ENCODE measurements at regions not wholly inside any gene's neighbourhood (a gene's known extent, or its start where the extent isn't known, plus 50 kb on each side); places are given as distances from the start of the nearest gene placed in this dataset.
"Not testable (repeated sequence)": the region's sequence is repeated elsewhere in the genome, so short reads cannot be mapped to it uniquely, and the experiment has no call there.

- no peak for DNase-seq
These were observed 52.1 kb downstream of the CARTPT start for GRCh38 chr5:71771191-71771590.

GRCh38 chr5:71778678-71779276 lies 59.7 kb downstream of the CARTPT start:
- DNase-seq: no peak

- no peak for DNase-seq
These were observed 61.5 kb downstream of the CARTPT start for GRCh38 chr5:71780597-71780996.

- no peak for DNase-seq
These were observed 63.3 kb downstream of the CARTPT start for GRCh38 chr5:71782393-71782770.

- peak; percentile 74 for DNase-seq
These were observed 64.0 kb downstream of the CARTPT start for GRCh38 chr5:71782771-71783770.

- no peak for DNase-seq
These were observed 64.8 kb downstream of the CARTPT start for GRCh38 chr5:71783891-71784290.

GRCh38 chr5:71786337-71787055 lies 67.4 kb downstream of the CARTPT start:
- no peak for DNase-seq

GRCh38 chr5:71788794-71789193 lies 69.7 kb downstream of the CARTPT start:
- DNase-seq: no peak

- no peak for DNase-seq
These were observed 70.7 kb downstream of the CARTPT start for GRCh38 chr5:71789746-71790145.

- DNase-seq: no peak
These were observed 71.4 kb downstream of the CARTPT start for GRCh38 chr5:71790433-71790832.

GRCh38 chr5:71792041-71792440 lies 73.0 kb downstream of the CARTPT start:
- not testable (repeated sequence) for DNase-seq

- DNase-seq: no peak
These were observed 75.1 kb downstream of the CARTPT start for GRCh38 chr5:71794061-71794695.

- DNase-seq: no peak
These were observed 83.6 kb downstream of the CARTPT start for GRCh38 chr5:71802673-71803072.

GRCh38 chr5:71806711-71807110 lies 87.6 kb downstream of the CARTPT start:
- no peak for DNase-seq

- DNase-seq: no peak
These were observed 88.8 kb downstream of the CARTPT start for GRCh38 chr5:71807909-71808308.

- DNase-seq: no peak
These were observed 90.4 kb downstream of the CARTPT start for GRCh38 chr5:71809446-71809845.

- no peak for DNase-seq
These were observed 90.9 kb downstream of the CARTPT start for GRCh38 chr5:71810023-71810422.

GRCh38 chr5:71810471-71811195 lies 91.6 kb downstream of the CARTPT start:
- no peak for DNase-seq

- no peak for DNase-seq
These were observed 92.7 kb downstream of the CARTPT start for GRCh38 chr5:71811779-71812178.

- no peak for DNase-seq
These were observed 97.2 kb downstream of the CARTPT start for GRCh38 chr5:71816307-71816706.

GRCh38 chr5:71817891-71818290 lies 98.8 kb downstream of the CARTPT start:
- DNase-seq: no peak

GRCh38 chr5:71821029-71821428 lies 102.0 kb downstream of the CARTPT start:
- DNase-seq: no peak

Data from NCI-H2029 (cell line).